HG02571 (cell line): ENCODE measurements at regions not wholly inside any gene's neighbourhood (a gene's known extent, or its start where the extent isn't known, plus 50 kb on each side); places are given as distances from the start of the nearest gene placed in this dataset.

ENCODE experiments used
- ATAC-seq: cut with Tn5 transposase; IDR thresholded peaks from one replicate; pipeline ENCODE4 v1.9.1; 2021; ENCODE audit warnings: mild to moderate bottlenecking, moderate library complexity; ENCODE audit not compliant: unreplicated experiment

- no peak for ATAC-seq
Measured at GRCh38 chr3:152516216-152516615, 247.5 kb downstream of the MBNL1 start.

GRCh38 chr3:152517502-152517901 lies 248.8 kb downstream of the MBNL1 start:
- ATAC-seq: no peak

GRCh38 chr3:152518346-152518745 lies 249.6 kb downstream of the MBNL1 start:
- ATAC-seq: no peak

GRCh38 chr3:152519376-152519775 lies 250.6 kb downstream of the MBNL1 start:
- ATAC-seq: no peak

GRCh38 chr3:152522036-152522435 lies 253.3 kb downstream of the MBNL1 start:
- ATAC-seq: no peak

GRCh38 chr3:152524198-152525140 lies 255.7 kb downstream of the MBNL1 start:
- ATAC-seq: no peak

- ATAC-seq: no peak
Measured at GRCh38 chr3:152531717-152532116, 263.0 kb downstream of the MBNL1 start.

GRCh38 chr3:152538518-152538917 lies 269.8 kb downstream of the MBNL1 start:
- ATAC-seq: no peak

- ATAC-seq: no peak
Measured at GRCh38 chr3:152539191-152539764, 270.5 kb downstream of the MBNL1 start.

- no peak for ATAC-seq
Measured at GRCh38 chr3:152540120-152540519, 271.4 kb downstream of the MBNL1 start.

GRCh38 chr3:152547153-152547552 lies 278.4 kb downstream of the MBNL1 start:
- ATAC-seq: no peak

- ATAC-seq: no peak
Measured at GRCh38 chr3:152549263-152549662, 280.5 kb downstream of the MBNL1 start.

- ATAC-seq: no peak
Measured at GRCh38 chr3:152550284-152550683, 281.6 kb downstream of the MBNL1 start.

- ATAC-seq: no peak
Measured at GRCh38 chr3:152554980-152555379, 280.0 kb upstream of the P2RY1 start.

- no peak for ATAC-seq
Measured at GRCh38 chr3:152555666-152556291, 279.2 kb upstream of the P2RY1 start.

- ATAC-seq: peak; percentile 63
Measured at GRCh38 chr3:152556731-152557254, 278.1 kb upstream of the P2RY1 start.

GRCh38 chr3:152557302-152557999 lies 277.5 kb upstream of the P2RY1 start:
- ATAC-seq: no peak

GRCh38 chr3:152558386-152558785 lies 276.5 kb upstream of the P2RY1 start:
- no peak for ATAC-seq

GRCh38 chr3:152559246-152559645 lies 275.7 kb upstream of the P2RY1 start:
- no peak for ATAC-seq

GRCh38 chr3:152564459-152564858 lies 270.5 kb upstream of the P2RY1 start:
- ATAC-seq: no peak

- no peak for ATAC-seq
Measured at GRCh38 chr3:152574461-152575079, 260.4 kb upstream of the P2RY1 start.
